Endothelial cell of umbilical vein (primary cell): ENCODE measurements at regions not wholly inside any gene's neighbourhood (a gene's known extent, or its start where the extent isn't known, plus 50 kb on each side); places are given as distances from the start of the nearest gene placed in this dataset.

ENCODE experiments used
- BruUV-seq: library from RNA; stranded (reverse); fragments of 400-500 nt; replicated peaks from 2 replicates; lab custom pipeline; 2021; lab: Mats Ljungman, UMichigan
- CTCF ChIA-PET: fragments of 300-600, 350-600 bp; sonication (Branson Sonifier 250); formaldehyde crosslinking; loops from one replicate; lab custom pipeline; 2021; ENCODE audit warnings: antibody characterized with exemption, inconsistent platforms; lab: Charles Lee
- POLR2A ChIA-PET: fragments of 300-600, 350-600 bp; sonication (Branson Sonifier 250); formaldehyde crosslinking; loops from one replicate; lab custom pipeline; 2021; ENCODE audit warnings: antibody characterized with exemption, inconsistent platforms; lab: Charles Lee
- DNase-seq: peaks from one replicate; pipeline ENCODE4 v3.0.0-alpha.2; 2011; ENCODE audit warnings: low read depth, low spot score
- FAIRE-seq: peaks from 2 replicates; lab custom pipeline; 2011; peaks lifted over from hg19 to GRCh38; lab: Jason Lieb, UNC
- H2AFZ ChIP-seq: 2 replicates; pipeline ENCODE4 v1.6.0; 2012; ENCODE audit warnings: low read depth, low read length, control low read depth, inconsistent platforms
- H3K27ac ChIP-seq: 2 replicates; pipeline ENCODE4 v1.5.1; 2011; ENCODE audit warnings: low read depth, mild to moderate bottlenecking, control low read depth, low read length, moderate library complexity; ENCODE audit not compliant: insufficient read depth
- H3K27me3 ChIP-seq, 2 experiments: 2 replicates each; pipeline versions ENCODE4 v1.6.0 to v1.6.1; 2011; ENCODE audit warnings: low read length in 2 of 2, mixed read lengths in 1 of 2; ENCODE audit not compliant: control insufficient read depth in 2 of 2, insufficient read depth in 2 of 2
- H3K36me3 ChIP-seq, 2 experiments: 2 replicates in 1 of 2; 3 replicates in 1 of 2; pipeline ENCODE4 v1.5.1; 2011; ENCODE audit warnings: low read length in 2 of 2, mild to moderate bottlenecking in 1 of 2, moderate library complexity in 1 of 2; ENCODE audit not compliant: control insufficient read depth in 2 of 2, insufficient read depth in 2 of 2; ENCODE audit errors: extremely low read depth in 1 of 2
- H3K4me1 ChIP-seq: 3 replicates; pipeline ENCODE4 v1.5.1; 2011; ENCODE audit warnings: mild to moderate bottlenecking, low read length; ENCODE audit not compliant: control insufficient read depth, insufficient read depth; ENCODE audit errors: extremely low read depth
- H3K4me2 ChIP-seq: 2 replicates; pipeline ENCODE4 v1.6.1; 2011; ENCODE audit warnings: low read length, control low read depth, mixed read lengths; ENCODE audit not compliant: insufficient read depth
- H3K4me3 ChIP-seq, 3 experiments: fragments of 200-600 bp in 1 of 3; sonication (generic), shearing (Covaris generic) in 1 of 3; replicated peaks in 1 of 3; 2 replicates each; pipeline ENCODE4 v1.5.1; 2011 to 2016; ENCODE audit warnings: control low read depth in 3 of 3, low read length in 3 of 3, mild to moderate bottlenecking in 2 of 3, inconsistent platforms in 1 of 3, low read depth in 1 of 3, moderate library complexity in 1 of 3; ENCODE audit not compliant: insufficient read depth in 1 of 3
- H3K79me2 ChIP-seq: 2 replicates; pipeline ENCODE4 v1.6.0; 2012; ENCODE audit warnings: low read length, inconsistent platforms; ENCODE audit not compliant: control insufficient read depth, insufficient read depth
- H3K9ac ChIP-seq: replicated peaks from 2 replicates; pipeline ENCODE3; 2011; ENCODE audit warnings: low read length, control low read depth; ENCODE audit not compliant: insufficient read depth; ENCODE audit errors: extremely low read depth
- H3K9me1 ChIP-seq: replicated peaks from 3 replicates; pipeline ENCODE4 v1.6.0; 2011; ENCODE audit warnings: mild to moderate bottlenecking, low read length; ENCODE audit not compliant: control insufficient read depth, insufficient read depth; ENCODE audit errors: extremely low read depth
- H3K9me3 ChIP-seq: replicated peaks from 2 replicates; pipeline ENCODE4 v1.5.1; 2012; ENCODE audit warnings: low read length, inconsistent platforms; ENCODE audit not compliant: control insufficient read depth, insufficient read depth
- H4K20me1 ChIP-seq: replicated peaks from 2 replicates; pipeline ENCODE3; 2011; ENCODE audit warnings: mild to moderate bottlenecking, low read length; ENCODE audit not compliant: control insufficient read depth, insufficient read depth; ENCODE audit errors: extremely low read depth
- EZH2 ChIP-seq: IDR thresholded peaks from 2 replicates; pipeline ENCODE4 v1.6.1; 2012; ENCODE audit warnings: borderline replicate concordance, low read depth, mild to moderate bottlenecking, moderate library complexity, low read length, inconsistent platforms; ENCODE audit not compliant: severe bottlenecking
- FOS ChIP-seq: IDR thresholded peaks from 2 replicates; pipeline ENCODE4 v1.6.1; 2011; ENCODE audit warnings: mild to moderate bottlenecking, low read length, moderate library complexity, borderline replicate concordance; ENCODE audit not compliant: insufficient read depth
- GATA2 ChIP-seq: IDR thresholded peaks from 2 replicates; pipeline ENCODE4 v1.7.0; 2011; ENCODE audit warnings: low read depth, mild to moderate bottlenecking, moderate library complexity, mixed read lengths, low read length; ENCODE audit not compliant: insufficient read length, insufficient read depth
- JUN ChIP-seq: IDR thresholded peaks from 2 replicates; pipeline ENCODE4 v1.6.1; 2011; ENCODE audit warnings: borderline replicate concordance, low read depth; ENCODE audit not compliant: insufficient read length, insufficient read depth
- MYC ChIP-seq: IDR thresholded peaks from one replicate; pipeline ENCODE4 v1.6.1; 2011; ENCODE audit warnings: mild to moderate bottlenecking, low read depth, low read length
- POLR2A ChIP-seq: IDR thresholded peaks from 2 replicates; pipeline ENCODE4 v1.6.1; 2012; ENCODE audit warnings: low read depth, mild to moderate bottlenecking, control low read depth, low read length
- POLR2AphosphoS5 ChIP-seq: IDR thresholded peaks from 2 replicates; pipeline ENCODE4 v1.6.1; 2012; ENCODE audit warnings: low read depth, mild to moderate bottlenecking, control low read depth, low read length, moderate library complexity; ENCODE audit not compliant: insufficient read depth
- dilution Hi-C: fragments of 300-500 bp; cut with MboI; formaldehyde crosslinking; loops from one replicate; pipeline ENCODE4 v1.15.0; 2019; ENCODE audit warnings: low sequenced_read_pairs; ENCODE audit not compliant: extremely low pct_ligation_motif_present
- intact Hi-C: fragments of 100-400 bp; cut with micrococcal nuclease; formaldehyde crosslinking; loops from one replicate; pipeline ENCODE4 v1.10.0; 2022
- TF ChIP-seq, protein P1 (sequence below): IDR thresholded peaks from 2 replicates; pipeline ENCODE4 v1.6.1; 2011; ENCODE audit not compliant: insufficient read depth, insufficient read length
- TF ChIP-seq, protein P2 (sequence below), 2 donors: IDR thresholded peaks; 1 replicate in 1 of 2; 2 replicates in 1 of 2; pipeline ENCODE4 v1.5.1; 2011; ENCODE audit warnings: low read length in 2 of 2, mild to moderate bottlenecking in 2 of 2, moderate library complexity in 2 of 2, control low read depth in 1 of 2, inconsistent platforms in 1 of 2, low read depth in 1 of 2; ENCODE audit not compliant: insufficient read depth in 1 of 2; ENCODE audit errors: extremely low read depth in 1 of 2

DNA sequence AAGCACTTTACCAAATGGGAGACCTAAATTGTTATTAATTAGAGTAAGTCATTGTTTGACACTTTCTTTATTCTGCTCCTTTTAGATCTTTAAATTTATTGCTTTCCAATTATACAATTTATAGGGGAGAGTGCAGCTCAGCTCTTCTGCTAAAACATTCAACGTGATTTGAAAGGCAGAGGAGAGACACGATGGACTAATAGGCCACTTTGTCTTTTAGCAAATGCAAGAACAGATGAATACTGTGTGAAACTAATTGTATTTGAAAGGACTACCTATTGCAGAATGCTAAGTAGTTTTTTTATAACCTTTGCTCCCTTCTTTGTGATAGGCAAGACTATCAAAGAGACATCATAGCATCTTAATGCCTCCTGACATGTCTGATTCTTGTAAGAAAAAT is 320.4 kb upstream of the KLF3 start:
- H3K4me2 ChIP-seq: no peak overlapping the region
- H3K9me3 ChIP-seq: no peaks in the 10 kb centered on the region
- intact Hi-C loops: no loop called here
- TF ChIP-seq JUN (no peak), FOS (no peak), POLR2A (no peak), POLR2AphosphoS5 (no peak), MYC (no peak), GATA2 (no peak), EZH2 (no peak)
- TF ChIP-seq, protein P1, sequence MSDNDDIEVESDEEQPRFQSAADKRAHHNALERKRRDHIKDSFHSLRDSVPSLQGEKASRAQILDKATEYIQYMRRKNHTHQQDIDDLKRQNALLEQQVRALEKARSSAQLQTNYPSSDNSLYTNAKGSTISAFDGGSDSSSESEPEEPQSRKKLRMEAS: no peak
- TF ChIP-seq, protein P2, sequence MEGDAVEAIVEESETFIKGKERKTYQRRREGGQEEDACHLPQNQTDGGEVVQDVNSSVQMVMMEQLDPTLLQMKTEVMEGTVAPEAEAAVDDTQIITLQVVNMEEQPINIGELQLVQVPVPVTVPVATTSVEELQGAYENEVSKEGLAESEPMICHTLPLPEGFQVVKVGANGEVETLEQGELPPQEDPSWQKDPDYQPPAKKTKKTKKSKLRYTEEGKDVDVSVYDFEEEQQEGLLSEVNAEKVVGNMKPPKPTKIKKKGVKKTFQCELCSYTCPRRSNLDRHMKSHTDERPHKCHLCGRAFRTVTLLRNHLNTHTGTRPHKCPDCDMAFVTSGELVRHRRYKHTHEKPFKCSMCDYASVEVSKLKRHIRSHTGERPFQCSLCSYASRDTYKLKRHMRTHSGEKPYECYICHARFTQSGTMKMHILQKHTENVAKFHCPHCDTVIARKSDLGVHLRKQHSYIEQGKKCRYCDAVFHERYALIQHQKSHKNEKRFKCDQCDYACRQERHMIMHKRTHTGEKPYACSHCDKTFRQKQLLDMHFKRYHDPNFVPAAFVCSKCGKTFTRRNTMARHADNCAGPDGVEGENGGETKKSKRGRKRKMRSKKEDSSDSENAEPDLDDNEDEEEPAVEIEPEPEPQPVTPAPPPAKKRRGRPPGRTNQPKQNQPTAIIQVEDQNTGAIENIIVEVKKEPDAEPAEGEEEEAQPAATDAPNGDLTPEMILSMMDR (IDR thresholded peaks at IDR 0.05; ENCODE audit: extremely low read depth in 1 of 2, insufficient read depth in 1 of 2, low read depth in 1 of 2, low read length in 2 of 2): no peak
- no TSS peak for BruUV-seq
- H3K27me3 ChIP-seq: peaks cover 0 to 2% of the 10 kb centered on the region in 2 experiments
- no peak overlapping the region for H3K4me3 ChIP-seq
- POLR2A ChIA-PET: no interaction called here
- H3K27ac ChIP-seq: no peak overlapping the region
- no peaks in the 10 kb centered on the region for H3K79me2 ChIP-seq
- dilution Hi-C loops: no loop called here
- no peaks in the 10 kb centered on the region for H4K20me1 ChIP-seq
- H2AFZ ChIP-seq: no peak overlapping the region
- no peaks in the 10 kb centered on the region for H3K9me1 ChIP-seq
- H3K9ac ChIP-seq: no peak overlapping the region
- H3K36me3 ChIP-seq: no peaks in the 10 kb centered on the region
- FAIRE-seq (no peak), DNase-seq (no peak)
- no peaks in the 10 kb centered on the region for H3K4me1 ChIP-seq
- CTCF ChIA-PET: no interaction called here
